H9 (cell line): ENCODE measurements at regions not wholly inside any gene's neighbourhood (a gene's known extent, or its start where the extent isn't known, plus 50 kb on each side); places are given as distances from the start of the nearest gene placed in this dataset.
A peak's percentile ranks its signal among the peaks of the same experiment; 100 is the strongest.

Experiments used
- DNase-seq: peaks from one replicate; pipeline ENCODE4 v3.0.0-alpha.2; 2017
- H2AFZ ChIP-seq: one replicate; pipeline ENCODE4 v1.6.1; 2013; ENCODE audit warnings: mild to moderate bottlenecking, low read length, control low read depth, moderate library complexity
- H2AK5ac ChIP-seq: 2 replicates; pipeline ENCODE4 v1.6.1; 2013; ENCODE audit warnings: low read length, control low read depth, mixed read lengths; ENCODE audit not compliant: insufficient read length
- H2BK120ac ChIP-seq: one replicate; pipeline ENCODE4 v1.6.1; 2013; ENCODE audit warnings: low read depth, mild to moderate bottlenecking, low read length, control low read depth, inconsistent platforms; ENCODE audit not compliant: poor library complexity, severe bottlenecking
- H2BK12ac ChIP-seq: 2 replicates; pipeline ENCODE4 v1.6.1; 2013; ENCODE audit warnings: low read length, control low read depth, mixed read lengths, low read depth; ENCODE audit not compliant: insufficient read length
- H2BK15ac ChIP-seq: 2 replicates; pipeline ENCODE4 v1.6.1; 2013; ENCODE audit warnings: low read depth, low read length, control low read depth
- H2BK20ac ChIP-seq: one replicate; pipeline ENCODE4 v1.6.1; 2013; ENCODE audit warnings: low read depth, mild to moderate bottlenecking, low read length, control low read depth, inconsistent platforms; ENCODE audit not compliant: poor library complexity, severe bottlenecking
- H2BK5ac ChIP-seq: 2 replicates; pipeline ENCODE4 v1.6.1; 2013; ENCODE audit warnings: low read length, control low read depth, mixed read lengths; ENCODE audit not compliant: insufficient read length
- H3K14ac ChIP-seq: 2 replicates; pipeline ENCODE4 v1.6.1; 2013; ENCODE audit warnings: low read length, control low read depth; ENCODE audit not compliant: insufficient read depth
- H3K18ac ChIP-seq: 2 replicates; pipeline ENCODE4 v1.6.1; 2013; ENCODE audit warnings: low read depth, mild to moderate bottlenecking, mixed read lengths, low read length, control low read depth; ENCODE audit not compliant: insufficient read length
- H3K23ac ChIP-seq: 2 replicates; pipeline ENCODE4 v1.6.1; 2013; ENCODE audit warnings: low read length, control low read depth, mixed read lengths, low read depth; ENCODE audit not compliant: insufficient read length
- H3K23me2 ChIP-seq: 2 replicates; pipeline ENCODE4 v1.6.1; 2013; ENCODE audit warnings: low read depth, mild to moderate bottlenecking, mixed read lengths, low read length, control low read depth; ENCODE audit not compliant: insufficient read length, poor library complexity, severe bottlenecking
- H3K27ac ChIP-seq: 2 replicates; pipeline ENCODE4 v1.5.1; 2013; ENCODE audit warnings: low read length, control low read depth, mixed read lengths, low read depth; ENCODE audit not compliant: insufficient read length
- H3K27me3 ChIP-seq: 2 replicates; pipeline ENCODE4 v1.6.1; 2013; ENCODE audit warnings: low read length, control low read depth, inconsistent platforms; ENCODE audit not compliant: insufficient read depth
- H3K4ac ChIP-seq: 2 replicates; pipeline ENCODE4 v1.6.1; 2013; ENCODE audit warnings: low read depth, mild to moderate bottlenecking, control low read depth, inconsistent platforms, low read length, moderate library complexity
- H3K4me1 ChIP-seq: 2 replicates; pipeline ENCODE4 v1.6.1; 2013; ENCODE audit warnings: low read length, control low read depth, inconsistent platforms; ENCODE audit not compliant: insufficient read depth
- H3K4me2 ChIP-seq: 2 replicates; pipeline ENCODE4 v1.6.1; 2013; ENCODE audit warnings: low read length, control low read depth, mixed read lengths; ENCODE audit not compliant: insufficient read length, insufficient read depth
- H3K56ac ChIP-seq: 2 replicates; pipeline ENCODE4 v1.6.1; 2013; ENCODE audit warnings: low read depth, mild to moderate bottlenecking, mixed read lengths, low read length, control low read depth; ENCODE audit not compliant: insufficient read length
- H3K79me1 ChIP-seq: 2 replicates; pipeline ENCODE4 v1.6.1; 2013; ENCODE audit warnings: low read depth, mild to moderate bottlenecking, moderate library complexity, low read length, control low read depth, inconsistent platforms; ENCODE audit not compliant: insufficient read depth, poor library complexity, severe bottlenecking
- H3K79me2 ChIP-seq: 2 replicates; pipeline ENCODE4 v1.6.1; 2013; ENCODE audit warnings: low read length, control low read depth, inconsistent platforms; ENCODE audit not compliant: insufficient read depth
- H3K9ac ChIP-seq: 2 replicates; pipeline ENCODE4 v1.6.1; 2013; ENCODE audit warnings: low read length, control low read depth, mixed read lengths; ENCODE audit not compliant: insufficient read length; ENCODE audit errors: extremely low read depth
- H3K9me3 ChIP-seq: one replicate; pipeline ENCODE4 v1.6.1; 2013; ENCODE audit warnings: low read depth, low read length, inconsistent platforms; ENCODE audit not compliant: control insufficient read depth
- H3T11ph ChIP-seq: one replicate; pipeline ENCODE4 v1.6.1; 2013; ENCODE audit warnings: mild to moderate bottlenecking, low read length, control low read depth, inconsistent platforms
- H4K20me1 ChIP-seq: one replicate; pipeline ENCODE4 v1.6.1; 2013; ENCODE audit not compliant: control insufficient read depth, insufficient read length, insufficient read depth
- H4K5ac ChIP-seq: 2 replicates; pipeline ENCODE4 v1.6.1; 2013; ENCODE audit warnings: low read depth, mild to moderate bottlenecking, mixed read lengths, low read length, control low read depth; ENCODE audit not compliant: insufficient read length
- H4K8ac ChIP-seq: replicated peaks from 2 replicates; pipeline ENCODE4 v1.6.1; 2013; ENCODE audit warnings: low read length, control low read depth, mixed read lengths, low read depth; ENCODE audit not compliant: insufficient read length
- H4K91ac ChIP-seq: 2 replicates; pipeline ENCODE4 v1.6.1; 2013; ENCODE audit warnings: low read depth, mild to moderate bottlenecking, moderate library complexity, mixed read lengths, low read length, control low read depth; ENCODE audit not compliant: insufficient read length
- H3K27ac Mint-ChIP-seq, 3 experiments: 2 replicates in 2 of 3; 3 replicates in 1 of 3; pipeline ENCODE4 v1.8.0; 2020 to 2021; ENCODE audit warnings: mixed read lengths in 3 of 3, mild to moderate bottlenecking in 1 of 3, moderate library complexity in 1 of 3
- H3K27me3 Mint-ChIP-seq: 2 replicates; pipeline ENCODE4 v1.8.0; 2021; ENCODE audit warnings: low read depth, mild to moderate bottlenecking, moderate library complexity, mixed read lengths
- H3K36me3 Mint-ChIP-seq, 3 experiments: 2 replicates in 2 of 3; 3 replicates in 1 of 3; pipeline ENCODE4 v1.8.0; 2020 to 2021; ENCODE audit warnings: low read depth in 3 of 3, mixed read lengths in 3 of 3; ENCODE audit not compliant: insufficient read depth in 1 of 3
- H3K4me1 Mint-ChIP-seq, 2 experiments: 2 replicates each; pipeline ENCODE4 v1.8.0; 2020; ENCODE audit warnings: mixed read lengths in 2 of 2
- H3K4me3 Mint-ChIP-seq, 2 experiments: 2 replicates in 1 of 2; 3 replicates in 1 of 2; pipeline ENCODE4 v1.8.0; 2020 to 2021; ENCODE audit warnings: mild to moderate bottlenecking in 2 of 2, mixed read lengths in 2 of 2, moderate library complexity in 1 of 2
- H3K9me3 Mint-ChIP-seq, 2 experiments: 2 replicates in 1 of 2; 3 replicates in 1 of 2; pipeline ENCODE4 v1.8.0; 2020; ENCODE audit warnings: mild to moderate bottlenecking in 2 of 2, mixed read lengths in 2 of 2, moderate library complexity in 1 of 2
- WGBS: extraction: QIAGEN DNeasy Blood & Tissue Kit; methylation state at CpG from one replicate; pipeline ENCODE4 v1.1.7; 2013; ENCODE audit warnings: missing lambda C conversion rate, low lambda C conversion rate, mixed read lengths; ENCODE audit not compliant: insufficient read length; ENCODE audit errors: extremely low coverage; 5-methylcytosine and 5-hydroxymethylcytosine counted together
- TF ChIP-seq, protein P1 (sequence below): fragments of 200-600 bp; sonication (generic); conservative IDR thresholded peaks from 3 replicates; pipeline ENCODE4 v1.8.0; 2021; ENCODE audit warnings: antibody characterized with exemption, mild to moderate bottlenecking

GRCh38 chr3:68007621-68008226, 353.3 kb upstream of the SUCLG2 start:
- Mint-ChIP-seq H3K36me3 (no peaks in the 10 kb centered on the region), H3K27ac (no peak overlapping the region; a peak in 1 of 7 replicates), H3K4me1 (peaks cover 23 to 30% of the 10 kb centered on the region in 2 experiments), H3K4me3 (peak overlapping the region; percentile 80 to 87), H3K27me3 (peaks cover 31% of the 10 kb centered on the region), H3K9me3 (no peaks in the 10 kb centered on the region)
- Histone ChIP-seq H3K4ac (no peak overlapping the region), H3K9me3 (no peaks in the 10 kb centered on the region), H2AK5ac (no peak overlapping the region), H4K8ac (no peak overlapping the region), H4K91ac (no peak overlapping the region), H3K18ac (no peak overlapping the region), H3K9ac (peak overlapping the region; percentile 26), H3K79me2 (no peaks in the 10 kb centered on the region), H3T11ph (no peak overlapping the region), H2BK12ac (no peak overlapping the region), H2BK20ac (no peak overlapping the region), H3K27me3 (no peaks in the 10 kb centered on the region; the same call in 1 of the 2 replicates), H4K20me1 (no peaks in the 10 kb centered on the region), H4K5ac (no peak overlapping the region), H3K79me1 (no peaks in the 10 kb centered on the region), H3K56ac (no peak overlapping the region), H3K27ac (no peak overlapping the region), H3K23ac (no peak overlapping the region), H2BK5ac (no peak overlapping the region), H2BK120ac (no peak overlapping the region), H3K4me1 (no peaks in the 10 kb centered on the region), H2AFZ (no peak overlapping the region), H3K4me2 (peak overlapping the region; percentile 82), H3K14ac (peak overlapping the region; percentile 50; the same call in 1 of the 2 replicates), H2BK15ac (no peak overlapping the region), H3K23me2 (peaks cover 7% of the 10 kb centered on the region)
- WGBS = no CpG with 5 or more reads among the region's 36 CpGs
- TF ChIP-seq, protein P1, sequence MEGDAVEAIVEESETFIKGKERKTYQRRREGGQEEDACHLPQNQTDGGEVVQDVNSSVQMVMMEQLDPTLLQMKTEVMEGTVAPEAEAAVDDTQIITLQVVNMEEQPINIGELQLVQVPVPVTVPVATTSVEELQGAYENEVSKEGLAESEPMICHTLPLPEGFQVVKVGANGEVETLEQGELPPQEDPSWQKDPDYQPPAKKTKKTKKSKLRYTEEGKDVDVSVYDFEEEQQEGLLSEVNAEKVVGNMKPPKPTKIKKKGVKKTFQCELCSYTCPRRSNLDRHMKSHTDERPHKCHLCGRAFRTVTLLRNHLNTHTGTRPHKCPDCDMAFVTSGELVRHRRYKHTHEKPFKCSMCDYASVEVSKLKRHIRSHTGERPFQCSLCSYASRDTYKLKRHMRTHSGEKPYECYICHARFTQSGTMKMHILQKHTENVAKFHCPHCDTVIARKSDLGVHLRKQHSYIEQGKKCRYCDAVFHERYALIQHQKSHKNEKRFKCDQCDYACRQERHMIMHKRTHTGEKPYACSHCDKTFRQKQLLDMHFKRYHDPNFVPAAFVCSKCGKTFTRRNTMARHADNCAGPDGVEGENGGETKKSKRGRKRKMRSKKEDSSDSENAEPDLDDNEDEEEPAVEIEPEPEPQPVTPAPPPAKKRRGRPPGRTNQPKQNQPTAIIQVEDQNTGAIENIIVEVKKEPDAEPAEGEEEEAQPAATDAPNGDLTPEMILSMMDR = peak; percentile 72
- DNase-seq = peak; percentile 69
